ENCODE measurements at regions not wholly inside any gene's neighbourhood (a gene's known extent, or its start where the extent isn't known, plus 50 kb on each side); places are given as distances from the start of the nearest gene placed in this dataset.

- Histone ChIP-seq H3K27me3 (replicated peaks; ENCODE audit: control insufficient read depth, insufficient read depth, low read length) (no peaks in the 10 kb centered on the region), H3K4me3 (replicated peaks; ENCODE audit: low read depth, low read length) (no peak overlapping the region), H3K36me3 (ENCODE audit: control insufficient read depth, insufficient read depth, low read length) (no peaks in the 10 kb centered on the region)
- no peak for TF ChIP-seq CTCF (IDR thresholded peaks at IDR 0.05; ENCODE audit: insufficient read depth, low read length, poor library complexity, severe bottlenecking)
- DNase-seq (ENCODE audit: extremely low read depth, insufficient read length), result no peak
Measured at GRCh38 chr6:40896696-40897095, 142.3 kb downstream of the UNC5CL start.

- H3K27me3 ChIP-seq (replicated peaks; ENCODE audit: control insufficient read depth, insufficient read depth, low read length), result 0 out of 2 replicates have a peak, but pooled peaks cover 2% of the 10 kb centered on the region
- TF ChIP-seq CTCF (IDR thresholded peaks at IDR 0.05; ENCODE audit: insufficient read depth, low read length, poor library complexity, severe bottlenecking), result no peak
- no peak overlapping the region for H3K4me3 ChIP-seq (replicated peaks; ENCODE audit: low read depth, low read length)
- H3K36me3 ChIP-seq (ENCODE audit: control insufficient read depth, insufficient read depth, low read length), result no peaks in the 10 kb centered on the region
- no peak for DNase-seq (ENCODE audit: extremely low read depth, insufficient read length)
Measured at GRCh38 chr6:40894962-40895799, 143.8 kb downstream of the UNC5CL start.

GRCh38 chr6:40893021-40893420, 146.0 kb downstream of the UNC5CL start:
- Histone ChIP-seq H3K36me3 (ENCODE audit: control insufficient read depth, insufficient read depth, low read length) (no peaks in the 10 kb centered on the region), H3K27me3 (replicated peaks; ENCODE audit: control insufficient read depth, insufficient read depth, low read length) (0 out of 2 replicates have a peak, but pooled peaks cover 3% of the 10 kb centered on the region), H3K4me3 (replicated peaks; ENCODE audit: low read depth, low read length) (no peak overlapping the region)
- no peak for DNase-seq (ENCODE audit: extremely low read depth, insufficient read length)
- TF ChIP-seq CTCF (IDR thresholded peaks at IDR 0.05; ENCODE audit: insufficient read depth, low read length, poor library complexity, severe bottlenecking), result no peak

- H3K36me3 ChIP-seq (ENCODE audit: control insufficient read depth, insufficient read depth, low read length), result no peaks in the 10 kb centered on the region
- no peak overlapping the region for H3K4me3 ChIP-seq (replicated peaks; ENCODE audit: low read depth, low read length)
- H3K27me3 ChIP-seq (replicated peaks; ENCODE audit: control insufficient read depth, insufficient read depth, low read length), result 0 out of 2 replicates have a peak, but pooled peaks cover 3% of the 10 kb centered on the region
- no peak for DNase-seq (ENCODE audit: extremely low read depth, insufficient read length)
- TF ChIP-seq CTCF (IDR thresholded peaks at IDR 0.05; ENCODE audit: insufficient read depth, low read length, poor library complexity, severe bottlenecking), result no peak
Measured at GRCh38 chr6:40892223-40892622, 146.8 kb downstream of the UNC5CL start.

GRCh38 chr6:40891686-40892085, 147.3 kb downstream of the UNC5CL start:
- TF ChIP-seq CTCF (IDR thresholded peaks at IDR 0.05; ENCODE audit: insufficient read depth, low read length, poor library complexity, severe bottlenecking), result no peak
- Histone ChIP-seq H3K36me3 (ENCODE audit: control insufficient read depth, insufficient read depth, low read length) (no peaks in the 10 kb centered on the region), H3K27me3 (replicated peaks; ENCODE audit: control insufficient read depth, insufficient read depth, low read length) (0 out of 2 replicates have a peak, but pooled peaks cover 3% of the 10 kb centered on the region), H3K4me3 (replicated peaks; ENCODE audit: low read depth, low read length) (no peak overlapping the region)
- no peak for DNase-seq (ENCODE audit: extremely low read depth, insufficient read length)

Data from GM06990 (cell line).